Endothelial cell of umbilical vein (primary cell): ENCODE measurements at regions not wholly inside any gene's neighbourhood (a gene's known extent, or its start where the extent isn't known, plus 50 kb on each side); places are given as distances from the start of the nearest gene placed in this dataset.

Source experiments
- EZH2 ChIP-seq: IDR thresholded peaks from 2 replicates; pipeline ENCODE4 v1.6.1; 2012; ENCODE audit warnings: borderline replicate concordance, low read depth, mild to moderate bottlenecking, moderate library complexity, low read length, inconsistent platforms; ENCODE audit not compliant: severe bottlenecking
- MAX ChIP-seq: IDR thresholded peaks from 2 replicates; pipeline ENCODE4 v1.6.1; 2011; ENCODE audit not compliant: insufficient read depth, insufficient read length
- MYC ChIP-seq: IDR thresholded peaks from one replicate; pipeline ENCODE4 v1.6.1; 2011; ENCODE audit warnings: mild to moderate bottlenecking, low read depth, low read length
- POLR2A ChIP-seq: IDR thresholded peaks from 2 replicates; pipeline ENCODE4 v1.6.1; 2012; ENCODE audit warnings: low read depth, mild to moderate bottlenecking, control low read depth, low read length
- POLR2AphosphoS5 ChIP-seq: IDR thresholded peaks from 2 replicates; pipeline ENCODE4 v1.6.1; 2012; ENCODE audit warnings: low read depth, mild to moderate bottlenecking, control low read depth, low read length, moderate library complexity; ENCODE audit not compliant: insufficient read depth
- TF ChIP-seq, protein P1 (sequence below), 2 donors: IDR thresholded peaks; 1 replicate in 1 of 2; 2 replicates in 1 of 2; pipeline ENCODE4 v1.5.1; 2011; ENCODE audit warnings: low read length in 2 of 2, mild to moderate bottlenecking in 2 of 2, moderate library complexity in 2 of 2, control low read depth in 1 of 2, inconsistent platforms in 1 of 2, low read depth in 1 of 2; ENCODE audit not compliant: insufficient read depth in 1 of 2; ENCODE audit errors: extremely low read depth in 1 of 2

GRCh38 chr3:105255350-105255749 is 111.4 kb upstream of the ALCAM start:
- no peak for TF ChIP-seq EZH2
- TF ChIP-seq, protein P1, sequence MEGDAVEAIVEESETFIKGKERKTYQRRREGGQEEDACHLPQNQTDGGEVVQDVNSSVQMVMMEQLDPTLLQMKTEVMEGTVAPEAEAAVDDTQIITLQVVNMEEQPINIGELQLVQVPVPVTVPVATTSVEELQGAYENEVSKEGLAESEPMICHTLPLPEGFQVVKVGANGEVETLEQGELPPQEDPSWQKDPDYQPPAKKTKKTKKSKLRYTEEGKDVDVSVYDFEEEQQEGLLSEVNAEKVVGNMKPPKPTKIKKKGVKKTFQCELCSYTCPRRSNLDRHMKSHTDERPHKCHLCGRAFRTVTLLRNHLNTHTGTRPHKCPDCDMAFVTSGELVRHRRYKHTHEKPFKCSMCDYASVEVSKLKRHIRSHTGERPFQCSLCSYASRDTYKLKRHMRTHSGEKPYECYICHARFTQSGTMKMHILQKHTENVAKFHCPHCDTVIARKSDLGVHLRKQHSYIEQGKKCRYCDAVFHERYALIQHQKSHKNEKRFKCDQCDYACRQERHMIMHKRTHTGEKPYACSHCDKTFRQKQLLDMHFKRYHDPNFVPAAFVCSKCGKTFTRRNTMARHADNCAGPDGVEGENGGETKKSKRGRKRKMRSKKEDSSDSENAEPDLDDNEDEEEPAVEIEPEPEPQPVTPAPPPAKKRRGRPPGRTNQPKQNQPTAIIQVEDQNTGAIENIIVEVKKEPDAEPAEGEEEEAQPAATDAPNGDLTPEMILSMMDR (IDR thresholded peaks at IDR 0.05; ENCODE audit: extremely low read depth in 1 of 2, insufficient read depth in 1 of 2, low read depth in 1 of 2, low read length in 2 of 2), result no peak
- TF ChIP-seq POLR2A, result no peak
- TF ChIP-seq MYC, result no peak
- no peak for TF ChIP-seq MAX
- TF ChIP-seq POLR2AphosphoS5, result no peak
